GM21825 (cell line): ENCODE measurements at regions not wholly inside any gene's neighbourhood (a gene's known extent, or its start where the extent isn't known, plus 50 kb on each side); places are given as distances from the start of the nearest gene placed in this dataset.

ENCODE experiments used
- ATAC-seq: cut with Tn5 transposase; IDR thresholded peaks from one replicate; pipeline ENCODE4 v1.9.1; 2021; ENCODE audit warnings: mild to moderate bottlenecking, moderate library complexity; ENCODE audit not compliant: unreplicated experiment

- ATAC-seq, result no peak
These were observed 640.2 kb downstream of the SATB2 start for GRCh38 chr2:198817536-198817935.

DNA sequence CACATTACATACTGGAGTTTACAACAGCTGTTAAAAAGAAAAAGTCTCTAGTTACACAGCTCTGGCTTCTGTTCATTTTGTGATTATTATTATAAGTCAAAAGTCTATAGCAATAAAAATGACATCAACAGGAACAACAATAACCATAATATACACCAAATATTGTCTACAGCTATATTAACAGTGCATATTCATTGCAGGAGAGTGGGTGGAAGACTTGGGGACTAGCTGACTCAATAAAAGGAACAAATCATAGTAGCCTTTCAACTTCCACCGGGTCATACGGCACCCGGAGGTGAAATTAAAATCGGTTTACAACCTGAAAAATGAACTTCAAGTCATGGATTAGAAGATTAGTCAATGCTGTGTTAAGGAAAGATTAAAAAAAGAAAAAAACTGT, 642.1 kb downstream of the SATB2 start:
- no peak for ATAC-seq

- ATAC-seq, result no peak
These were observed 646.5 kb downstream of the SATB2 start for GRCh38 chr2:198811198-198811597.

- ATAC-seq, result no peak
These were observed 647.8 kb downstream of the SATB2 start for GRCh38 chr2:198809976-198810375.

DNA sequence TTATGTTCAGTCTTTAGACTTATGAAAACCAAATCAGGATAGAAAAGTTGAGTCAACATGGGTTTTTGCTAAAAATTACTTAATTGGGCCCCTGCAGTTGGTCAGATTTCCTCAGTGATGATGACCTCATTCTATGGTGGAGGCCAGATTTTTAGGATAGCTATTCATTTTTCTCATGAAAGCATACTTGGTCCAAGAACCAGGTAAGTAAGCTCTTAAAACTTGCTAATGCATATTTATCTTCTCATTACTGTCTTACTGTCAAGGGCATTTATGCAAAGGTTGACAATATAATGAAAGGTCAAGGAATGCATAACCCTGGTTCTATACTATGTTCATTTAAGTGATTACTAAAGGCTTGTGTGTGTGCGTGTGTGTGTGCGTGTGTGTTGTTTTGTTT, 650.6 kb downstream of the SATB2 start:
- ATAC-seq, result no peak

GRCh38 chr2:198795419-198795818, 662.3 kb downstream of the SATB2 start:
- ATAC-seq, result no peak

- ATAC-seq, result no peak
These were observed 666.1 kb downstream of the SATB2 start for GRCh38 chr2:198791623-198792022.

GRCh38 chr2:198788676-198789075, 669.1 kb downstream of the SATB2 start:
- no peak for ATAC-seq

DNA sequence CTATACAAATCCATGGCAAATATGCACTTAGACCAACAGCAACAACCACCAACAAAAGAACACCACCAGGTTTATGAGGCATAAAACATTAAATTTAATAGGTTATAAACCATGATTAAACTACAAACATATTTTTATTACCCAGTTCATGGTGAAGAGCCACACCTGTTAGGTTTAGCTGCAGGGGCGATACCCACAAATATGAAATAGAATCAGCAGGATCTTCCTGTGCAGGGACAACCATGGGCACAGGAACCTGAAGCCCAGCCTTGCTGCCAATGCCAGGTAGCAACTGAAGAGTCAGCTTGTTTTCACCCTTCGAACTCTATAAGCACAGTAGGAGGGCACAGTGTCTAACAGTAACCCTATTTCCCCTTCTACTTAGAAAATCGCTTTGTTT, 675.0 kb downstream of the SATB2 start:
- ATAC-seq, result no peak

- no peak for ATAC-seq
These were observed 680.9 kb downstream of the SATB2 start for GRCh38 chr2:198776616-198777406.

- ATAC-seq, result no peak
These were observed 682.0 kb downstream of the SATB2 start for GRCh38 chr2:198775737-198776136.

DNA sequence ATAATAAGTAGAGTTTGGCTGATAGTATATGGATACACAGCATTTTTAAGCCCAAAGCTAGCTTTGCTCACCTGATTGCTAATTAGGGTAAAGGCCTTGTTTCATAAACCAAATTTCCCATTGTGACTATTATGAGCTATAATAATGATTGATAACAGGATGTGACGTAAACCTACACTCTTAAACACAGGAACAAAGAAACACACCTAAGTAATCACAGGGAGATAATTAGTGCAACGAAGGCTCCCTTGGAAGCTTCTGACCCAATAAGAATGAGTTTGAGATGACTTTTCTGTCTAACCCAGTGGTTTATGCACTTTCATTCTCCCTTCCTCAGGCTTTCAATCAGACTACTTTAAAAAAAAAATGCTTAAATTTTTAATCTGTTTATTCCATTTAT, 683.2 kb downstream of the SATB2 start:
- ATAC-seq, result no peak

DNA sequence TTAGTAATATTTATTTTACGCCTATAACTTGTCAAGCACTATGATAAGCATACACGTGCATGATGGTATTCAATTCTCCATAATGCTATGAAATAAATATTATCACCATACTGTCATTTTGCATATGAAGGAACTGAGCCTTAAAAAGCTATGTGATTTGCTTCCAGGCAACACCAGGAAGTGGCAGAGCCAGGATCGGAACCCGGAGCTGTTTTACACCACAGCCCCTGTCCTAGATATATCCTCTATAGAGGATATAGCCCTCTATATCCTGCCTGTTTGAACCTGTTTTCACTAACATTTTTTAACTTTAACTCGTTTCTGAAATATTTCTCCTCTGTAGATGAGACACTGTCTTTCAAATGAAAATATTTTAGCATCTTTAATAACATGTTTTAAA, 690.0 kb downstream of the SATB2 start:
- no peak for ATAC-seq

GRCh38 chr2:198763793-198764192, 693.9 kb downstream of the SATB2 start:
- ATAC-seq, result no peak

GRCh38 chr2:198762441-198762840, 695.3 kb downstream of the SATB2 start:
- ATAC-seq, result no peak

DNA sequence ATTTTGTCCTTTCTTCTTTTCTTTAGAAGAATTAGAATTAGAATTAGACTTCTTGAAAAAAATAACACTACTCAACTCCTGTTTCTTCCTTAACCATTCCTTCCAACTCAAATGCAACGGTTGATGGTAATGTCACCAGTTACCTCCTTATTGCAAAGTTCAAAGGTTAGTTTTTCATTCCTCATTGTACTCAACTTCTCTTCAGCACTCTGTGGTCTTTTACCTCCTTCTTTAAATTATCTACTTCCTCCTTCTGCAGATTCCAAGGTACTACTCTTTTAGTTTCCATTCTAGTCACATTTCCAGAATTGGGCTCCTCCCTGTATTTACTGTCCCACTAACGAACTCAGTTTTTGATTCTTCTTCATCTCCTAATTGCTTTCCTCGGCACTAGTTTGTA, 700.7 kb downstream of the SATB2 start:
- ATAC-seq, result no peak

DNA sequence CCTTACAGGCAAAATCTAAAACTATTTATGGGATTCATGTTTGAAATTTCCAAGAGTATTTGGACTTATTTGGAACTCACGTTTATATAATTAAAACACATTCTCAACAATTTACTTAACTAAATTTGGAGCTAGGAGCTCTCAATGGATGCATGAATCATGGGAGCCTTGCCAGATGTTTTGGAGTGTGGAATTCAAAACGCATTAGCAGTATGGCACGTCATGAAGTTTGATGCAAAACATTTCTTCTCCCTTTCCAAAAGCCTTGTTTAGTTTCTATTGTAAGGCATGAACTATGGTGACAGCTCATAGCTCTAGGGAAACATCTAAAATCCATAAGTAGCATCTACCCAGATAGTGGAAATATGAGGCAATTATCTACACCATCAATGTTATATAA, 701.6 kb downstream of the SATB2 start:
- no peak for ATAC-seq

DNA sequence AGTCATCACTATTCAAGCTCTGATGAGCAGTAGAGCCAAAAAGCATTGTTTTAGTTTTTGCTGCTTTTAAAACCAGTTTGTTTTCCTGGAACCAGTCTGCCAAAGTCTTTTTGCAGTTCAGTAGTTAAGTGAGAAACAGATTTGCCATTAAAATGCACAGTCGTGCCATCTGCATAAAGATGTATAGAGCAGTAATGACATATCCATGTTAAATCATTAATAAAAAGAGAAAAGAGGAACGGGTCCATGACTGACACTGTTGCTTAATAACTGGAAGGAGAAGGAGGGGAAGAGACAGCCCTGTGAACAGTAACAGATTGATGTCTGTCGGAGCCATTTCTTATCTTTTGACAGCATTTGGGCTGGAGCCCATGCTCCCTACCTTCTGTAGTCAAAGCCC, 704.6 kb downstream of the SATB2 start:
- no peak for ATAC-seq

GRCh38 chr2:198749364-198749763, 708.4 kb downstream of the SATB2 start:
- no peak for ATAC-seq

DNA sequence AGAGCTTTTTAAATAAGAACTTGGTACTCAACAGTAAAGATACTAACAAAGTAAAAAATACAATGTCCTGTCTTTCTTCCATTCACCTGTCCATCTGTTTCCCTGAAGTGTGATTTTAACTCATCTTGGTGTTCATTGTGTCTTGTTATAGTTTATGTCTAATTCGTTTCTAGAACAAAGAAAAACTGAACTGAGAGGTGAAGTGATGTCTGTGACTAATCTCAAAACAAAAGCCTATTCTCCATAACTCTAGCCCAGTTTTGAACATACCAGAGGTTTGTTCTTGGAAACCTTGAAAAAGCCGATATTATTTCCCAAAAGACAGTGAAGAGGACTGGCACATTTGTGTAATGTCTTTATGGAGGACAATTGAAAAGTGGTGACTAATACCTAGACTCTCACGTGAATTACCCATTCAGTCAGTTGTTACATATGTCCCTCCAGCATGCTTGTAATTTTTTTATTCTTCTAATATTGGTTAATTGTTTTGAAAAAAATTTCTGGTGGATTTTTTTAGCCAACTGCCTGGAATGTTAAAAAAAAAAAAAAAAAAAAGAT, 725.8 kb downstream of the SATB2 start:
- no peak for ATAC-seq

GRCh38 chr2:198720266-198720665, 737.5 kb downstream of the SATB2 start:
- no peak for ATAC-seq

DNA sequence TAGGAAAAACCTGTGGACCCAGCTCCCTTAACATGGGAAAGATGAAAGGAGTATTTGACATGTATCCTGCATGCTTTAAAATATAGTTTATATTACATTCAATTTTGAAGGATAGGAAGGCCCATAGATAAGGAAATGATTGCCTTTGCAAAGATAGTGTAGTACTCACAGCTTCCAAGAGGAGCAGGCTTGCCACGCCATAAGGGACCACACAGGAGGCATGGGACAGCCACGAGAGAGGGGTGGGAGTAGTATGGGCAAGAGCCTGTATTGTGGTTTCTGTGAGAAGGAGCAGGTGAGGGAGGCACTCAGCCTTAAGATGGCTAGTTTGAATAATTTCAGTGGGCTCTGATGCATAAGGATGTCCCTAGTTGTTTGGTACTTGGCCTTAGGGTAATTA, 740.3 kb downstream of the SATB2 start:
- no peak for ATAC-seq

- no peak for ATAC-seq
These were observed 742.4 kb downstream of the SATB2 start for GRCh38 chr2:198715302-198715835.
